ENCODE measurements at regions not wholly inside any gene's neighbourhood (a gene's known extent, or its start where the extent isn't known, plus 50 kb on each side); places are given as distances from the start of the nearest gene placed in this dataset.

DNA sequence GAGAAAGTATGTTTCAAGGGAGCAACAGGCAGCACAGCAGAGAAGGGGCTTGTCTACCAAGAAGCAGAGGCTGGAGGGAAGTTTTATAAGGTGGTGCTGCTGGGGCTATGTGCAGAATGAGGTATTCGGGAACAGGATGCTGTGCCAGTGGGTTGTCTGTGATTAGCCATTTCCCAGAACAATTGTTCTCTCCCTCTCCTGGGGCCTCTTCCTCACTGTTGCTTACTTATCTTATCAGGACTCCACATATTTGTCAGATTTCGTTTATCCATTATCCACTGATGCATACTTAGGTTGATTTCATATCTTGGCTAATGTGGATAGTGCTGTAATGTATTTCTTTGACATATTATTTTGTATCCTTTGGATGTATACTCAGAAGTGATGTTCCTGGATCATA lies 195.1 kb upstream of the RTL1 start:
- TF ChIP-seq CEBPB (IDR thresholded peaks at IDR 0.05; ENCODE audit: low read depth, low read length) (no peak), POLR2A (IDR thresholded peaks at IDR 0.05; ENCODE audit: low read depth, low read length) (no peak), MXI1 (IDR thresholded peaks at IDR 0.05; ENCODE audit: borderline replicate concordance, low read depth, low read length) (no peak), RCOR1 (IDR thresholded peaks at IDR 0.05; ENCODE audit: insufficient replicate concordance, low read length) (no peak), RAD21 (IDR thresholded peaks at IDR 0.05; ENCODE audit: low read length) (no peak), BHLHE40 (IDR thresholded peaks at IDR 0.05; ENCODE audit: low read depth, low read length) (no peak), FOS (IDR thresholded peaks at IDR 0.05; ENCODE audit: low read depth, low read length) (no peak), CHD1 (IDR thresholded peaks at IDR 0.05; ENCODE audit: low read depth, low read length) (no peak)
- TF ChIP-seq, protein P1, sequence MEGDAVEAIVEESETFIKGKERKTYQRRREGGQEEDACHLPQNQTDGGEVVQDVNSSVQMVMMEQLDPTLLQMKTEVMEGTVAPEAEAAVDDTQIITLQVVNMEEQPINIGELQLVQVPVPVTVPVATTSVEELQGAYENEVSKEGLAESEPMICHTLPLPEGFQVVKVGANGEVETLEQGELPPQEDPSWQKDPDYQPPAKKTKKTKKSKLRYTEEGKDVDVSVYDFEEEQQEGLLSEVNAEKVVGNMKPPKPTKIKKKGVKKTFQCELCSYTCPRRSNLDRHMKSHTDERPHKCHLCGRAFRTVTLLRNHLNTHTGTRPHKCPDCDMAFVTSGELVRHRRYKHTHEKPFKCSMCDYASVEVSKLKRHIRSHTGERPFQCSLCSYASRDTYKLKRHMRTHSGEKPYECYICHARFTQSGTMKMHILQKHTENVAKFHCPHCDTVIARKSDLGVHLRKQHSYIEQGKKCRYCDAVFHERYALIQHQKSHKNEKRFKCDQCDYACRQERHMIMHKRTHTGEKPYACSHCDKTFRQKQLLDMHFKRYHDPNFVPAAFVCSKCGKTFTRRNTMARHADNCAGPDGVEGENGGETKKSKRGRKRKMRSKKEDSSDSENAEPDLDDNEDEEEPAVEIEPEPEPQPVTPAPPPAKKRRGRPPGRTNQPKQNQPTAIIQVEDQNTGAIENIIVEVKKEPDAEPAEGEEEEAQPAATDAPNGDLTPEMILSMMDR (conservative IDR thresholded peaks at IDR 0.05; ENCODE audit: low read depth, low read length) = no peak
